LNCaP clone FGC (cell line): ENCODE measurements at regions not wholly inside any gene's neighbourhood (a gene's known extent, or its start where the extent isn't known, plus 50 kb on each side); places are given as distances from the start of the nearest gene placed in this dataset.

Experiments
- DNase-seq: peaks from one replicate; pipeline ENCODE4 v3.0.0-alpha.2; 2011; ENCODE audit warnings: low read depth
- H3K4me3 ChIP-seq: 2 replicates; pipeline ENCODE4 v1.5.1; 2011; ENCODE audit warnings: mild to moderate bottlenecking, low read depth, low read length, control low read depth
- TF ChIP-seq, protein P1 (sequence below): IDR thresholded peaks from 2 replicates; pipeline ENCODE4 v1.5.1; 2012; ENCODE audit warnings: mild to moderate bottlenecking; ENCODE audit not compliant: control insufficient read depth, insufficient read depth; ENCODE audit errors: extremely low read depth

DNA sequence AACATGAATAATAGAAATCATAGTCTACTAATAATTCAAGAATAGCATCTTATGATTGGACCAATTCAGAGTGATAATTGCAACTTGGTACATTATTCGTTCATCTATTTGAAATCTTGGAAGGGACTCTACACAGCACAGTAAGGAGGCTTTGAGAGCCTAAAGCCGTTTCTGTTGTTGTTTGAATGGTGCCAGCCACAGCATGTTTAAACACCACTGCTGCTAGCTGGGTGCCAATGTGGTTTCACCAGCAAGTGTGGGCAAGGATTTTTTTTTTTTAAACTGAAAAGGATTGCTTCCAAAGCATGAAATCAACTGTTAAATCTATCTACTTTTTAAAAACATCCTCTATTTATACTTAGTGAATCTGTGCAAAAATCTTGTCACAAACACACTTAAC, 253.9 kb upstream of the MAP3K1 start:
- no peak overlapping the region for H3K4me3 ChIP-seq
- TF ChIP-seq, protein P1, sequence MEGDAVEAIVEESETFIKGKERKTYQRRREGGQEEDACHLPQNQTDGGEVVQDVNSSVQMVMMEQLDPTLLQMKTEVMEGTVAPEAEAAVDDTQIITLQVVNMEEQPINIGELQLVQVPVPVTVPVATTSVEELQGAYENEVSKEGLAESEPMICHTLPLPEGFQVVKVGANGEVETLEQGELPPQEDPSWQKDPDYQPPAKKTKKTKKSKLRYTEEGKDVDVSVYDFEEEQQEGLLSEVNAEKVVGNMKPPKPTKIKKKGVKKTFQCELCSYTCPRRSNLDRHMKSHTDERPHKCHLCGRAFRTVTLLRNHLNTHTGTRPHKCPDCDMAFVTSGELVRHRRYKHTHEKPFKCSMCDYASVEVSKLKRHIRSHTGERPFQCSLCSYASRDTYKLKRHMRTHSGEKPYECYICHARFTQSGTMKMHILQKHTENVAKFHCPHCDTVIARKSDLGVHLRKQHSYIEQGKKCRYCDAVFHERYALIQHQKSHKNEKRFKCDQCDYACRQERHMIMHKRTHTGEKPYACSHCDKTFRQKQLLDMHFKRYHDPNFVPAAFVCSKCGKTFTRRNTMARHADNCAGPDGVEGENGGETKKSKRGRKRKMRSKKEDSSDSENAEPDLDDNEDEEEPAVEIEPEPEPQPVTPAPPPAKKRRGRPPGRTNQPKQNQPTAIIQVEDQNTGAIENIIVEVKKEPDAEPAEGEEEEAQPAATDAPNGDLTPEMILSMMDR, result no peak
- no peak for DNase-seq

DNA sequence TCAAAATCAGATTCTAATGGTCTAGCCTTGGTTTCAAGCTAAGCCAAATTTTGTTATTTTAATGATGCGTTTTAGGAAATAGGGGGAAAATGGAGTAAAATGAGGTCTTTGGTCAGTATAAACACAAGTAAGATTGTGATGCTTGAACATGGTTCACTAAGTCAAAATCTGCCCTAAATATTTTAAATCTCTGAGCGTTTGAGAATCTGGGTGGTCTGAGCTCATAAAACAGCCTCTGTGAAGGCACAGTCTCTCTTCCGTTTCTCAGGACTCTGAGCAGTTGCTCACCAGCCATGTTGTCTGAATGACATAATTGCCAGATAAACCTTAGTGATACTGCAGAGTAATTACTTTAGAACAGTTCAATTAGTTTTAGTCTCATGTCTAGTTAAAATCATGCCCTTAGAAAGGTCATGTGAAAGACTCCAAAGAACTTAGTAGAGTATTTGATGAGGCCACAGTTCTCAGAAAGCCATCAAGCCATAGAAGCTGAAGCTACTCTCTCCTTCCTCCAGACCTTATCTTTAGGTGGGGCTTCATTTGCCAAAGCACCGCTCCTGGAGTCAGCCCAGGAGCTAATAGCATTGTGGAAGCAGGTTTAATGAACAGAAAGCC, 257.1 kb upstream of the MAP3K1 start:
- TF ChIP-seq, protein P1, result no peak
- no peak for DNase-seq
- no peak overlapping the region for H3K4me3 ChIP-seq

DNA sequence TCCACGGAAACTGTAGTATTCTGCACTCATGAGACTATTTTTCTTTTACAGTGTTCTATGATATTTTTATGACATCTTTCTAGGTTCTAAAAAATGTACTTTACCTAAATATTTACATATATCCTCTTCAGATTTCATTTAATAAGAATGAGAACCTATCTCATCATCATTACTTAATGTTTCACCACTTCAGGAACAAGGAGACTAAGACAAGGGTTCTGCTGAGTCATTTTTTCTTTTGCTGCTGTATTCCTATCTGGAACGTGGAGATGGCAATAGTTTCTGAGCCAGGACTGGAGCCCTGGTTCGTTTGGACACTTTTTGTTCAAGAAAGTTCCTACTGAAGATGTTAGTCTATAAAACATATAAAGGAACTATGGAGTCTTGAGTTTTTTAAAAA, 258.2 kb upstream of the MAP3K1 start:
- DNase-seq, result no peak

DNA sequence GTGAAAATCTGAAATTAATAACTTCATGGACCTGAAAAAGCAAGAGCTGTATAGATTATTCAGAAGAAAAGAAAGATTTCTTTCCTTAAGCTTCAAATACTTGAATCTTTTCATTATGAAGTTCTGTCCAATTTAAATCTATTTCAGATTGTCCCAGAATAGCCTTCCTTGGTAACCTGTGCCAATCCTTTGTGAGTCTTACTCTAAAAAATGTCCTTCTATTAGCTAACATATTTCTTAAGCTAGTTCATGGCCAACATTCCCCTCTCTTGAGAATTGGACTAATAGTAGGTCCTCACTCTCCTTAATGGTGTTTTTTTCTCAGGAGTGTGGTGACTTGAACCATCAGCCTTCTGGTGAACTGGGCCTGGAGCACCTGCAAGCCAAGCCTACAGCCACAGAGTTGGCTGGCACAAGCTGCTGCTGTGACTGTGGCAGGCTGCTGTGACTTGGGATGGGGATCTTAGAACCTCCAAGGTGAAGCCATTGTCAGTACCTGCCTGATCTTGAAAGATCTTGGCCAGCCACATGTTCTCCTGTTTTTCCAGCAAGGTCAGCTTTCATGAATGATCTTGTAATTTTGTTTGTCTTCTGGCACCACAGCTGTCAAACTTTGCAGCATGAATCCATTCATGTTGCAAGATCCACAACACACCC, 262.6 kb upstream of the MAP3K1 start:
- no peak overlapping the region for H3K4me3 ChIP-seq
- TF ChIP-seq, protein P1, result no peak
- no peak for DNase-seq

More for the DNA sequence above, 258.2 kb upstream of the MAP3K1 start:
- H3K4me3 ChIP-seq, result no peak overlapping the region
- TF ChIP-seq, protein P1, result no peak

DNA sequence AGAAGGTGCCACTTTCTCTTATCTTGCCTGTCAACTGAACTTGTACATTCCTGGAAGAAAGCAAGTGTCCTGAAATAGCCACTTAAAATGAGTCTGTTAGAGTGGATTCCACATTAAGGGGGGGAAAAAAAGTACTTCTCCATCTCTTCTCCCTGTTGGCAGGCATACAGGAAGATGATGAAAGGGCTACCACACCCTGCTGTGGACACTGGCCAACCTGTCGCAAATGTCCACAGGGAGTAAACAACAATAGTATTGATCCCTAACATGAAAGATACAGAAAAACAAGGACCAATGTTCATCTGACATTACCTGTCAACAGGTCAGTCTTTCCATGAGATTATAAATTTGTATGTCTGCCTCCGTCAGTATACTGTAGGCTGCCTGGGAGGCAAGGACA, 265.1 kb upstream of the MAP3K1 start:
- TF ChIP-seq, protein P1, result no peak
- H3K4me3 ChIP-seq, result no peak overlapping the region
- DNase-seq, result no peak

DNA sequence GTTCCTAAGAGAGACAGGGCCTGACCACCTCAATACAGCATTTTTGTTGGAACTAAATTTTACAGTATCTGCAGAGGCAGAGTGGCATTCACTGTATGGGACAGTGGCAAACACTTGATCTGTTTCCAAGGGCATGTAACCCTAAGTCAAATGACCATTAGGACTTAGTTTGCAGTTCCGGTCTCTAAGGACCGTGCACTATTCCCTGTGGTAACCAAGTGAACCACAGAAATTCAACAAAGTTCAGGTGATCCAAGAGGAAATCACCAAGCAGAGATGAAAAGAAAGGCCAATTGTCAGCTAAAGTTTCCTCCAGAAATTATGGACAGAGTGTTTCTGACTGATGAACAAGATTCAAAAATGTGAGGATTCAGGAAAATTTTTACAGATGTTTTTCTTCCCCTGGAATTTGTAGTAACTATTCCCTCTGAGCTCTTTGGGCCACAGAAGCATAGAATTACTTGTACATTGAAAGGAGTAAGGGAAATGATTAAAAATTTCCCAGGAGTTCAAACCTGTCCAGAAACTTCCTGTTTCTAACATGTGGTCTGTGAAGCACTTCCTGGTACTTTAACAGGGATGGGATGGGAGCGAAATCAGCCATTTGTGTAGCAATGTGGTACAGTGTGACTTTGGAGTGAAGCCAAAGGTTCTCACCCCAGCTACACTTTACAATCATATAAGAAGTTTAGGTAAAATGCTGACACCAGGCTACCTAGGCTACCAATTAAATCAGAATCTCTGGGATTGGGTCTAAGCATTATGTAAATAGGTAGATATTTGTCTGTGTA, 266.1 kb upstream of the MAP3K1 start:
- TF ChIP-seq, protein P1, result no peak
- H3K4me3 ChIP-seq, result no peak overlapping the region
- DNase-seq, result no peak
